HG03097 (cell line): ENCODE measurements at regions not wholly inside any gene's neighbourhood (a gene's known extent, or its start where the extent isn't known, plus 50 kb on each side); places are given as distances from the start of the nearest gene placed in this dataset.

Source experiments
- ATAC-seq: cut with Tn5 transposase; IDR thresholded peaks from one replicate; pipeline ENCODE4 v1.9.1; 2021; ENCODE audit not compliant: unreplicated experiment, low FRiP score

- no peak for ATAC-seq
These were observed 123.8 kb downstream of the ADRA2A start for GRCh38 chr10:111200505-111201186.

GRCh38 chr10:111203615-111204014 is 126.8 kb downstream of the ADRA2A start:
- no peak for ATAC-seq

GRCh38 chr10:111204838-111205237 is 128.0 kb downstream of the ADRA2A start:
- no peak for ATAC-seq

DNA sequence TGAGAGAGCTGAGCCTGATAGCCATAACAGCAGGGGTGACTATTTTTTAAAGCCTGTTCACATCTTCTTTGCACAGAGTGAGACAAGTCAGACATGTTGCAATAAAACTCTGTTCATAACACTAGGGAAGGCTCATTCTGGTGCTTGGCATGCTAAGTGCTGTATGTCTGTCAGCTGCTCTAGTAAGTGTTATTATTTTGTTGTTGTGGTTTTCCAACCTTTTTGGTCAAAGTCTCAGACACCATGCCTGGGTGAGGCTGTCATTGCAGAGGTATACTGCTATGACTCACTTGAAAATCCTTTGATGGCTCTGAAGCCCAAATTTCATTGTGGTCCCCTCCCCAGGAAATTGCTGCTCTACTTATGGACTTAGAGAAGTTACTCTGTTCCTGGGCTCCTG is 129.7 kb downstream of the ADRA2A start:
- ATAC-seq, result no peak

DNA sequence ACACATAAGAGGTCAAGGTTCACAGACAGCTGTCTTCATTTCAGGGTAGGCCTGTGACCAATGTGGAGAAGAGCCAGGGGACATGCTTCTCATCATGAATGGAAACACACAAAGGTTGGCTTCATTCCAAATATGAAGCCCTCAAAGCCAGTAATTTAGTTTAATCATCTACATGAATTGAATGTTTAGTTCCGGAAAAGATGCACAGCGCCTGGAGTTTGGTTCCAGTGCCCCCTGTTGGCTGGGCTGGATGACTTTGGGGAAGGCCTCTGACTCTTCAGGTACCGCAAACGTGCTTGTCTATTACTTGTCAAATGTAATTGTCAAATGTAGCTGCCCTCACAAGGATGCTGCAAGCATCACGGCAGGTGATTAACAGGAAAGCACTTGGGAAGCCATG is 130.7 kb downstream of the ADRA2A start:
- no peak for ATAC-seq

DNA sequence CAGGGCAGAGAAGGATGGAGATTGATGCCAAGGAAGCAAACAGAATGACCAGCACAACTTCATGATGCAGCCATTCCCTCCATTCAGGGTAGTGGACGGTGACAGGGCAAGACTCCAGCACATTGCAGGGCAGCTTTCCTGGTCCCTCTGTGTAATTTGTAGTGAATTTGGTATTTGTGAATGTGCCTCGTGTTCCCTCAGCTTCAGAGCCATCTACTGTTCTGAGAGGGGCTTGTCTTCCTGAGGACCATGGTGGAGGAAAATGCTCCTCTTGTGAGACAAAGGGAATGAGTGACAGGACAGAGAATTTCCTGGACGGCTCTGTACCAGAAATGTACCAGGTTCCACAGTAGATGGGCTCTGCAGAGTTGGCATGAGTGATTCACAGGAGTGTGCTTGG is 132.1 kb downstream of the ADRA2A start:
- no peak for ATAC-seq

- ATAC-seq, result no peak
These were observed 132.9 kb downstream of the ADRA2A start for GRCh38 chr10:111209692-111210091.

GRCh38 chr10:111211241-111211640 is 134.4 kb downstream of the ADRA2A start:
- no peak for ATAC-seq

- ATAC-seq, result no peak
These were observed 134.9 kb downstream of the ADRA2A start for GRCh38 chr10:111211706-111212105.

DNA sequence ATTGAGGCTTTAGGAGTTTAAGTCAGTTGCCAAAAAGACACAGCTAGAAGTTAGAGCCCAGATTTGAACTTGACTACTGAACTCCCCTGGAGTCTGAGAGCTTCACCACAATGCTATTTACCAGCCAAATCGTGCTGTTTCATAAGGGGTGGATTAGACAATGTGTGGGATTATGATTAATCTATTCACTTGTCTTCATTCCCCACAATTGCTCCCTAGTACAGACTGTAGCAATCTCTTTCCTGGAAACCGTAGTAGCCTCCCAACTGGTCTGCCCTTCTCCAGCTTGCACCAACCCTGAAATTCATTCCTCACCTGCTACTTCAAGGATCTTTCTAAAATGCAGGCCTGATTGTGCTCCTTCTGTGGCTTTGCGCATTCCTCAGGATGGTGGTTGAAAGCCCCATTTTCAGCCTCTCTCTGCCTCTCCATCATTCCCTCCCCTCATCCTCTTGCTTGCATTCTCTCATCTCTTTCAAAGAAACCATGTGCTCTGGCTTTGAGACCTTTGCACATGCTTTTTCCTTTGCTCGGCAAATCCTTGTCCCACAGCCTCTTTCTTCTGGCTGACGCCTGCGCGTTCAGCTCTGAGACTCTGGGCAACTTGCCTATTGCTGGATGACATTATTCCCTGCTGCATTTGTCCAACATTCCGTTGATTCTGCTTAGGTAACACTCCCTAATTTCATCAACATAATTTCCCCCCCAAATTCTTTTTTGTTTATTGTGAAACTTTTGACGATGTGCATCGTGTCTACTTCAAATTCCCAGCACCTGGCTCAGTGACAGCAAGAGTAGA is 145.1 kb downstream of the ADRA2A start:
- no peak for ATAC-seq

- ATAC-seq, result no peak
These were observed 146.1 kb downstream of the ADRA2A start for GRCh38 chr10:111222961-111223360.

- ATAC-seq, result no peak
These were observed 154.9 kb downstream of the ADRA2A start for GRCh38 chr10:111231779-111232178.

GRCh38 chr10:111233439-111233838 is 156.6 kb downstream of the ADRA2A start:
- no peak for ATAC-seq

DNA sequence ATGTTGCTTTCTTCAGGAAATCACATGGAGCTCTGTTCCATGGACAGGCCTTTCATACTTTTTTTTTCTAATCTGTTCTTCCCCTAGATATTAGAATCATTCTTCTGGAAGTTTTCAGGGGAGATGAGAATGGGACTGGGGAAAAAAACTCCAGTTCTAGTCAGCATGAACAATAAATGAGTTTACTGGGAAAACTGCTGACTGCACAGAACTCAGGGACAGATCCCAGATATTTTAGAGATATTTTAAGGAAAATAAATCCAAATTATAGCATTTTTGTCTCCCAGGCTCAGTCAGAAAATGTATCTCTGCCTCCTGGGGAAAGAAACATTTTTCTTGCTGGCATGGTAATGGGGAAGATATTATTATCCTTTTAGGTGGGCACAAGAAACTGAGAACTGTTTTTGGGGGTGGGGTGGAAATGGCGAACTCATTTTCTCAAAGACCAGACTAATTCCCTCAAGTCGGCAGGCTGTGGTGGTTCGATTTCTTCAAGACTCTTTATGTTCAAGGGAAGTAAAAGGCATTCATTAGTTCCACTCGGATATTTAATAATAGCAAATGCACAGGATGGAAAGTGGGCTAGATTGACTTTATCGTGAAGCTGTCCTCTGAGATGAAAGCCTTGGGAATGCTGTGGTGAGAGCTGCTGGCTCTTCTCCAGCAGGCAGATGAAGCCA is 157.5 kb downstream of the ADRA2A start:
- ATAC-seq, result no peak

DNA sequence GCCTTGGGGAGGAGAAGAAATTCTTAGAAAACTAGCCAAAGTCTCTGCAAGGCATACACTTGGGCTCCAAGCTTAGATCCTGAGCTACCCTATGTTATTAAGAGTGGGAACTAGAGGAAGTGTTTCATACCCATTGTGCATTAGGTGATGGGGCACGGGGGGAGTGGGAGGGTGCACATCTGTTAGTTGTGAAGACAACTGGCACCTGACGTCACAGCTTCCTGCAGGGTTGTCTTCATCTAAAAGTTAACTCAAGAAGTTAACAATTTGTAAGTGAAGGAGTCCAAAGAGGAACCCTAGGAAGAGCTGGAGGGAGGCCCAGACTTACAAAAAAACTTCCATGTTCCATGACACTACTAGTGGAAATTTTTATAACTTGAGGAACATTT is 158.1 kb downstream of the ADRA2A start:
- no peak for ATAC-seq

DNA sequence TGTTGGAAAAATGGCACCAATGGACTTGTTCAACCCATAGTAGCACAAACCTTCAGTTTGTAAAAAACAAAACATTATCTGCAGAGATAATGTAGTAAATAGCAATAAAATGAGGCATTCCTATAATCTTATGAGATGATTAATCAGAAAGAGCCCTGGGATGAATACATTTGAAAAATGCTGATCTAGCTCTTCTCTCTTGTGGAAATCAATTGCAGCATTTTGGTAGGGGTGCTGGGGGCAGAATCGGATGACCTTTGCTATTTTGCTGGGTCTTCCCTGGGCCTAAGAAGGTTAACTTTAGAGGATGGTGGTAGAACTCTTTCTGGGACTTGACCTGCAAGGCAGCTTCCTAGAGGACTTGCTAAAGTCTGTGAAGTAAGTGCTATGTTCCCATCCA is 163.5 kb downstream of the ADRA2A start:
- no peak for ATAC-seq

- ATAC-seq, result no peak
These were observed 166.3 kb downstream of the ADRA2A start for GRCh38 chr10:111243126-111243525.

DNA sequence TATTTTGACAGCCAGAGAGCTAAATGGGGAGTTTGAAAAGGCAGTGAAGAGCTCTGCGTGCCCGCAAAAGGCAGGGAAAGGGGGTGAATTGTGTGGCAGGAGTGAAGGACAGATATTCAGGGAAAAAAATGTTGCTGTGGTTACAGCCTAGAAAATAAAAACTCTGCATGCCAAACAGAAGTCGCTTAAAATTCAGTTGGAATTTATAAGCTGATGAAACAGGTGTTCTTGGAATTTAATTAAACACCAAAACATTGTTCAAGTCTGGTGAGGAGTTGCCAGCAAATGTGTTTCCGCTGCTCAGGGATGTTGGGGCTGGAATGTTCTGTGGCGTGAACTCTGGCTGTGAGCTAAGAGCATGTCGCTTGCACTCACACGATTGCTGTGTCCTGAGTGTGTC is 169.3 kb downstream of the ADRA2A start:
- ATAC-seq, result no peak

- ATAC-seq, result no peak
These were observed 170.1 kb downstream of the ADRA2A start for GRCh38 chr10:111246814-111247452.

DNA sequence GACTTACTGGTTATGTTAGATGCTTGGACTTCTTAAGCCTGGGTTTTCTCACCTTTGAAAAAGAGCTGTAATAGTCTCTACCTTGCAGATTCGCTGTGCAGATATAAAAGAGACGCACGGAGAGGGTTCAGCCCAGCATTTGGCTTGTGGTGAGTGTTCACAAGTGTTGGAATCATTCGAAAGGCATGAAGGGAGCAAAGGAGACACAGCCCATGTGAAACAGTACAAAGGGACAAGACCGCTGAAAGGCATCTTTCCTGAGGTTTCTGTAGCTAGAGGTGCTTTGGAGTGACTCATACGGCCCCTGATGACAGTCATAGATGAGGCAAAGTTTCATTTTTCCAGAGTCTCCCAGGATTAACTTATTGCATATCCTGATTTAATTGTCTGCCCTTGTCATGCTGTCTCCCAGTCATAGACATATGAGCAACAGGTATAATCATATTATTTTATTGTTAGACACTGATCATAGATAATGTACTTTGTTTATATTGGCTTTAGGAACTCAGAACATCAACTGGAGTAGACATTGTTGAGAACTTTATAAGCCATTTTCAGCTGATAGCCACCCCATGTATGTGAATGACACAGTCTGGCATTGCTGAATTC is 171.1 kb downstream of the ADRA2A start:
- no peak for ATAC-seq

- ATAC-seq, result no peak
These were observed 173.1 kb downstream of the ADRA2A start for GRCh38 chr10:111249925-111250324.
